GM19351 (cell line): ENCODE measurements at regions not wholly inside any gene's neighbourhood (a gene's known extent, or its start where the extent isn't known, plus 50 kb on each side); places are given as distances from the start of the nearest gene placed in this dataset.

ENCODE experiments used
- ATAC-seq: cut with Tn5 transposase; IDR thresholded peaks from one replicate; pipeline ENCODE4 v1.9.1; 2021; ENCODE audit warnings: mild to moderate bottlenecking, moderate library complexity; ENCODE audit not compliant: unreplicated experiment

DNA sequence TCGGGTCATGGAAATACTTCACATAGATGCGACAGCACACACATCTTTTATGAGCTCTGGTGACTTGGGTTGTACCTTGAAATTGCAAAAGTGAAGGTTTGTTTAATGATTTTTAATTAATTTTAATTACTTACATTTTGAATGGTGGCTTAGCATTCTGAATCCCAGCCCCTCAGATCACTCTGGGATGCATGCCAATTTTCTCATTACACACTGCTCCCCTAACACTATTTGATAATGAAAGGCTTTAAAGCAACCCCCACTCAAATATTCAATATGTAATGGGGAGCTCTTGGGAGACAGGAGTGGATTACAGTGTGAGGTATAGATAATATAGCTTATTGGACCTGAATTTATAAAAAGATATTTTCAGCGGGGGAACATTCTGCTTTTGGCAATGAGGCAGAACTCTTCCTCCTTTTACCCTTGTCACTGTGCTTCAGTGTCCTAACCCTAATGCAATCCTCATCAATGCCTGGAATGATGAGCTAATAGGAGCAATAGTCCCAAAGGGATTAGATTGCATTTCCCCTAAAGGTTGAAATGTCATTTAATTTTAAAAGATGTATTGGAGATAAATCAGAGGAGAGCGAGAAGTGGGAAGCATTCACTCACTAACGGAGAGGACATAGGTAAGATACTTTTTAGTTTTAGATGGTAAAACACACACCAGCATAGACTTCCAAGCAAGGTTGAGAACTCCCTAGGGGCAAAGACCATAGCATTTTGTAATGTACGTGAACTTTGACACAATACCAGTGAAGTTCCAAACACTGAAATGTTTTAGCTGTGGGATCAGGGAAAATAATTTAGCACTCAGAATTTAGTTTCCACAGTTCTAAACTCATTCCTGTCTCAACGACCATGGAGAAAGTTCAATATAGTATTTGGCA is 384.1 kb upstream of the PLXNA2 start:
- ATAC-seq: no peak

DNA sequence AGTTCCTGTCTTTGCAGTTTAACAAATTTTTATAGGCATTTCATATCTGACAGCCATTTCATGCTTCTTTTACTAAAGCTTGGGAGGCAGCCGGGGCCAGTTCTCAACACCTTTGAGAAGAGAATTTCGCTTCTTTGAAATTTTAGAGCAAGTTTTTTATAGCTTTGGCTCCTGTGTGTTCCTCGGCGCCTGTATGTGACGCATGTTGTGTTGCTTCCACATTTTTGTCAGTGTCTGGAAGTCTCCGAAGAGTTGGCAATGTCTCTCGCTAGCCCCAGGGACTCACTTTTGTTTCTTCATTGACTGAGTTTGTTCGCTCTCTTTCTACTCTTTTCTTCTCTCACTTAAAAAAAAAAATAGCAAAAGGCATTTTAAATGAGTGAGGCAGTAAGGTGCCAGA is 386.9 kb upstream of the PLXNA2 start:
- ATAC-seq: no peak

GRCh38 chr1:208631506-208631905 is 387.3 kb upstream of the PLXNA2 start:
- ATAC-seq: no peak

DNA sequence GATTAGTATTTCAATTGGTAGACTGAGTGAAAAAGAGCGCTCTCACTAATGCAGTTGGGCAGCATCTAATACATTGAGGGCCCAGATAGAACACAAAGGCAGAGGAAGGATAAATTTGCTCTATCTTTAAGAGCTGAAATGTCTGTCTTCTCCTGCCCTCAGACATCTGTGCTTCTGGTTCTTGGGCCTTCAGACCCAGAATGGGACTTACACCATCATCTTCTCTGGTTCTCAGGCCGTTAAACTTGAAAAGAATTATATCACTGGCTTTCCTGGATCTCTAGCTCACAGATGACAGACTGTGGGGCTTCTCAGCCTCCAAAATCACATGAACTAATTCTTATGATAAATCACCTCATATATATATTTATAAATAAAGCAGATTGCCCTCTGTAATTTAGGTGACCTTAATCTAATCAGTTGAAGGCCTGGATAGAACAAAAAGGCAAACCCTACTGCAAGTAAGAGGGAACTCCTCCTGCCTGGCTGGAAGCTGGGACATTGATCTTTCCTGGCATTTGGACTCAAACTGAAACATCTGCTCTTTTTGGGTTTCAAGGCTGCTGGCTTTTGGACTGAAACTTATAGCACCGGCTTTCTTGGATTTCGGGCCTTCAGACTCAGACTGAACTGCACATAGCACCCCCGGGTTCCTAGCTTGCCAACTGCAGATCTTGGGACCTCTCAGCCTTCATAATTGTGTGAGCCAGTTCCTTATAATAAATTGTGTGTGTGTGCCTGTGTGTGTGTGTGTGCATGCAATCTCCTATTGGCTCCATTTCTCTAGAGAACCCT is 390.4 kb upstream of the PLXNA2 start:
- ATAC-seq: no peak

GRCh38 chr1:208637181-208637580 is 393.0 kb upstream of the PLXNA2 start:
- no peak for ATAC-seq

DNA sequence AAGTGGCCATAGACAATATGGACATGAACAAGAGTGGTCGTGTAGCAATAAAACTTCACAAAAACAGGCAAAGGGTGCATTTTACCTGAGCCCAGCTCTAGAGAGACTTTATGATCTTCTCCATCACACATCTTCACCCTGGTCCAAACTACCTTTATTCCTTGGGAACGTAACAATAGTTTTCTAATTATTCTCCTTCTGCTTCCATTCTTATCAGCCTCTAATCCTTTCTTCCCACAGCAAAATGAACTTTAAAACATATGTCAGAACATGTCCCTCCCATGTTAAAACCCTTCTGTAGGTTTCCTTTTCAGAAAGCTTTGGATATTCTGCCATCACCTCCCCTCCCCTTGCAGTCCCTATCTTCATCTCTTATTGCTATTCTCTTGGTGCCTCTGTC is 395.2 kb upstream of the PLXNA2 start:
- ATAC-seq: no peak

- ATAC-seq: no peak
Measured at GRCh38 chr1:208640295-208640694, 396.1 kb upstream of the PLXNA2 start.

- ATAC-seq: peak; percentile 69
Measured at GRCh38 chr1:208641579-208642280, 397.5 kb upstream of the PLXNA2 start.

- no peak for ATAC-seq
Measured at GRCh38 chr1:208643005-208643597, 398.9 kb upstream of the PLXNA2 start.

GRCh38 chr1:208644401-208645160 is 400.4 kb upstream of the PLXNA2 start:
- ATAC-seq: no peak

GRCh38 chr1:208646431-208646830 is 402.2 kb upstream of the PLXNA2 start:
- no peak for ATAC-seq

DNA sequence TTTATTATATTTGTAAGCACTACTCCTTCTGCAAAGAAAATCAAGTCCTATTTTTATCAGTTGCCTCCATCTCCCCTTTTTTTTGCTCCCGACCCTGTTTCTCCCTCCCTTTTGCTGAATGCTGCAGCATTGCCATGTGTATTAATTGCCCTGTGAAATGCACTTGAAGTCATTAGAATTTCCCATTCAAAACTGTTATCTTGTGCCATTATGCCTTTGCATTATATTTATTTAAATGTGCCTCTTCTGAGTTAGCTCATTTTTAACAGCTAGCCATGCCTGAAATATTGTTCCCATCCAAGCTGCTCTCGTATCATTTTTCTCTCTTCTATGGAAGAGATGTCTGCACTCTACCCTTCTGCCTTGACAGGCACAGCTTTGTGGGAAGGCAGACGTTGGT is 404.0 kb upstream of the PLXNA2 start:
- ATAC-seq: no peak

DNA sequence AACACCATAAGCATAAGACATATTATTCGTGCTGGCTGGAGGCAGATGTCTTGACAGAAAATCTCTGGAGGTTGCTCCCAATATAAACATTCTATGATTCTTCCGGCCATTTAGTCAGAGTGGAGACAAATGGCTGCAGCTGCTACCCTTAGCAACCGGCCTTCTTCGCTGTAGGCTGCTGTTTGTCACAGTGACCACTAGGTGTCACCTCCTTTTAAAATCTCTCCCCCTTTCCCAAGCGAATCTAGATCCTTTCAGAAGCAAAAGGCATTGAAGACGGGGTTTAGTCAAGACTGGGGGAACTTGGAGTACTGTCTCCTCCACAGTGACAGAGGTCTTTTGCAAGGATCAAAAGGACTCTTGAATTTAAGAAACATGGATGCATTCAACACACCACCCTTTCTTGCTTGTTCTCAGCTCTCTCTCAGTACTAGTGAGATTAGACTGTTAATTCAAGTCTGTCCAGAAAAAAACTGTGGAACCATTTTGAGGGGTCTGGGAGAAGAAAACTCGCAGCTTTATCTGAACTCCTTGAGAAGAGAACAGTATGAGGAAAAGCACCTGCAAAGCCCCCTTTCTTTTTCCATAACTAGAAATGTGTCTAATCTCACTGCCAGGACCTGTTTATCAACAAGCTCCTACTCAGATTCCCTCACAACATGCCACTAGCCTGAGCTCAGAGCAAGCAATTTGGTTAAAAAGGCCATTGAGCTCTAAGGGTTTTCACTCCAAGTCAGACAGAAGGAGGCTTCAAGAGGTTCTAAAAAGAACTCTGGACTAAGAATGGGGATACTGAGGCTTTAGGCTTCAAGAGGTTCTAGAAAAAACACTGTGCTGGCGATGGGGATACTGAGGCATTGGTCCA is 408.3 kb upstream of the PLXNA2 start:
- peak; percentile 86 for ATAC-seq

GRCh38 chr1:208653426-208653825 is 409.2 kb upstream of the PLXNA2 start:
- no peak for ATAC-seq

DNA sequence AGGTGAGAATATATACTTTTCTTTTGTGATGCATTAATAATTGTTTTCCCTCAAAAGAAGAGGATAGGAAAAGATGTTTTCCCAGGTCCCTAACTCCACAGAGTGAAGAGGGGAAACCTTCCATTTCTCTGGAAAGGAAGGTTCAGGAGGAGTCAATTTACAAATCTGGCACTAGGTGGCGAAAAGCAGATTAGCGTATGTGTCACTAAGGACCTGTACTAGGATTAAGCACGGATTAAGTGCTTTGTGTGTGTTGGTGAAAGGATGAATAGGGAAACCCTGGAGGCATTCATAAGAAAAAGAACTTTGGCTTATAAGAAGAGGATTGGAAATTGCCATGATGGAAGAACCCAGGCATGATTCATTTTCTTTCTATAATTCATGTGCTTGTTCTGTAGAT is 410.1 kb upstream of the PLXNA2 start:
- peak; percentile 55 for ATAC-seq

GRCh38 chr1:208665936-208666335 is 421.8 kb upstream of the PLXNA2 start:
- no peak for ATAC-seq

GRCh38 chr1:208668991-208669390 is 424.8 kb upstream of the PLXNA2 start:
- no peak for ATAC-seq

DNA sequence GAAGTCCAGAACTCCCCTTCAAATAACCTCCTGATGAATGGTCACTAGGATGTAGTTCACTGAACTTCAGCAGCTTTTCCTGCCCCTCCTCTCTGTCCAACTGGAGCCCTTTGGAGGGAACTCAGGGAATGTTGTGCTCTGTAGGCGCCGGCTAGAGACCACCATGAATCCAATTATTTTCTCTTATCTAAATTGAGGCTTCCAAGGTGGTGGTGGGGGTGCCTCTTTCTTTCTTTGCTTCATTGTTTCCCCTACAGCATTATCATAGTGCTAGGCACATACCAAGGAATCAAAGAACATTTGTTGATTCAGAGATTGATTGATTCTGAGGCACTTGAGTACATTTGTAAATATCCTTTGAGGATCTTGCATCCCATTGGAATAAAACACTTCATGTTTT is 426.6 kb upstream of the PLXNA2 start:
- no peak for ATAC-seq

GRCh38 chr1:208681878-208682663 is 437.9 kb upstream of the PLXNA2 start:
- no peak for ATAC-seq
